Astrocyte (in vitro differentiated cells and primary cell): ENCODE measurements at regions not wholly inside any gene's neighbourhood (a gene's known extent, or its start where the extent isn't known, plus 50 kb on each side); places are given as distances from the start of the nearest gene placed in this dataset.

Experiments
- DNase-seq: peaks from one replicate; pipeline ENCODE4 v3.0.0-alpha.2; 2010; ENCODE audit warnings: low read depth
- FAIRE-seq: peaks from 2 replicates; lab custom pipeline; 2011; peaks lifted over from hg19 to GRCh38; lab: Jason Lieb, UNC
- H2AFZ ChIP-seq: 2 replicates; pipeline ENCODE4 v1.6.0; 2012; ENCODE audit warnings: low read depth, low read length, inconsistent platforms
- H3K27ac ChIP-seq: 2 replicates; pipeline ENCODE4 v1.5.1; 2011; ENCODE audit warnings: low read depth, low read length, inconsistent platforms
- H3K27me3 ChIP-seq: 2 replicates; pipeline ENCODE4 v1.6.0; 2011; ENCODE audit warnings: low read length, inconsistent platforms; ENCODE audit not compliant: insufficient read depth
- H3K36me3 ChIP-seq: 2 replicates; pipeline ENCODE4 v1.5.1; 2011; ENCODE audit warnings: low read length, inconsistent platforms; ENCODE audit not compliant: insufficient read depth
- H3K4me1 ChIP-seq: 2 replicates; pipeline ENCODE4 v1.5.1; 2011; ENCODE audit warnings: low read length, inconsistent platforms; ENCODE audit not compliant: insufficient read depth
- H3K4me2 ChIP-seq: 2 replicates; pipeline ENCODE4 v1.6.0; 2012; ENCODE audit warnings: low read length, inconsistent platforms
- H3K4me3 ChIP-seq: 2 replicates; pipeline ENCODE4 v1.5.1; 2011; ENCODE audit warnings: low read depth, mild to moderate bottlenecking, low read length, inconsistent platforms; ENCODE audit not compliant: insufficient read depth
- H3K79me2 ChIP-seq: 2 replicates; pipeline ENCODE4 v1.6.0; 2012; ENCODE audit warnings: mild to moderate bottlenecking, low read length, inconsistent platforms; ENCODE audit not compliant: insufficient read depth
- H3K9ac ChIP-seq: 2 replicates; pipeline ENCODE4 v1.6.0; 2012; ENCODE audit warnings: mild to moderate bottlenecking, low read length, inconsistent platforms
- H3K9me3 ChIP-seq: 2 replicates; pipeline ENCODE4 v1.5.1; 2012; ENCODE audit warnings: low read depth, mild to moderate bottlenecking, low read length, inconsistent platforms; ENCODE audit not compliant: insufficient read depth
- H4K20me1 ChIP-seq: 2 replicates; pipeline ENCODE4 v1.6.0; 2012; ENCODE audit warnings: low read length, inconsistent platforms; ENCODE audit not compliant: insufficient read depth
- H3K27ac Mint-ChIP-seq: one replicate; pipeline ENCODE4 v1.8.0; 2021; ENCODE audit warnings: mild to moderate bottlenecking, mixed read lengths; ENCODE audit not compliant: unreplicated experiment
- H3K27me3 Mint-ChIP-seq: one replicate; pipeline ENCODE4 v1.8.0; 2021; ENCODE audit warnings: low read depth, mixed read lengths; ENCODE audit not compliant: unreplicated experiment
- H3K36me3 Mint-ChIP-seq: one replicate; pipeline ENCODE4 v1.8.0; 2021; ENCODE audit warnings: low read depth, mixed read lengths; ENCODE audit not compliant: unreplicated experiment
- H3K4me1 Mint-ChIP-seq: one replicate; pipeline ENCODE4 v1.8.0; 2021; ENCODE audit warnings: low read depth, mixed read lengths; ENCODE audit not compliant: unreplicated experiment
- H3K4me3 Mint-ChIP-seq: one replicate; pipeline ENCODE4 v1.8.0; 2021; ENCODE audit warnings: mild to moderate bottlenecking, moderate library complexity, mixed read lengths; ENCODE audit not compliant: unreplicated experiment
- H3K9me3 Mint-ChIP-seq: one replicate; pipeline ENCODE4 v1.8.0; 2021; ENCODE audit warnings: mild to moderate bottlenecking, mixed read lengths; ENCODE audit not compliant: unreplicated experiment
- EZH2 ChIP-seq: IDR thresholded peaks from 2 replicates; pipeline ENCODE4 v1.6.1; 2012; ENCODE audit warnings: mild to moderate bottlenecking, low read length, inconsistent platforms; ENCODE audit not compliant: insufficient read depth
- TF ChIP-seq, protein P1 (sequence below): IDR thresholded peaks from 2 replicates; pipeline ENCODE4 v1.5.1; 2011; ENCODE audit warnings: low read depth, mild to moderate bottlenecking, inconsistent platforms, low read length, moderate library complexity; ENCODE audit not compliant: insufficient read depth

DNA sequence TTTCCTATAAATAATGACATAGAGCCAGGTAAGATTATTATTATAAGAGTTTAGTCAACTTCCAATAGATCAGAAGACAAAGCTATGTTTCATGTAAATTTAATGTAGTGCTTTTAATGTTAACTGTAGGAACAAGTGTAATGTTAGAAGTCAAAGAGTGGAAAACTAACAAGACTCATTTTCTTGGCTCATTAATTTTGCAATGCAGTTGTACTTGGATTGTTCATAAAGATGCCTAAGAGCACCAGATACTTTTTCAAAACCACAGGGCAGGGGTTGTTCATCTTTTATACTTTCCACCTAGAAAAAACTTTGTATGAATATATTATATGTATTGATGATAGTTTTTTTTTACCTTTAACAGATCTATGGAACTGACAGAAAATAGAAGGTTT, 1705.3 kb upstream of the CDH9 start:
- DNase-seq: no peak
- no peak for FAIRE-seq

DNA sequence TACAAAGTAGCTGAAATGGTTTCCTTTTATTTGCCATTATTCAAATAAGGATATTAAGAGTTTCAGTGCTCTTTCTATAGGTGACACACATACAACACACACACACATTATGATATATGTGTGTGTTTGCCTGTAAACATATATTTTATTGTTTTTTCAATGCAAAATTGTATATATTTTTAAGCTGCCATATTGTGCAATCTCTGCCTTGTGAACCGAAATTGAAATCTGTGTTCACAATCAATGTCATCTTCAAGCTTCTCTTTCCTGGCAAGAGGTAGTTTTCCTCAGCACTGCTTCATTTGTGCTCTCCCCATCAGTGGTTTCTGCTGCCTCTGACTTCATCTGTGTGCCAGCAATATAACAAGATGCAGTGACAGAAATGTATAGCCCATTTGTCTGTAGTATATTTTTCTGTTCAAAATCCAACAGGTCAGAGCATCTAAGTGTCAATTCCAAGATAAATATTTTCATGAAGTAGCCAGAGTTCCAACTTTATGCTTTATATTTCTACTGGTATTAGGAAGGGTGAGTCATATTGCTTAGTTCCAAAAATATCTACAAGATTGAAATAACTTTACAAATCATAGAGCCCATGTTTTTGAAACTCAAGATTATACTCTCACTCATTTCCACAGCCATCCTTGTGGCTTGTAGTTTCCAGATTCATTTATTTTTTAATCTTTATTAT, 1704.8 kb upstream of the CDH9 start:
- H3K9ac ChIP-seq: no peak overlapping the region
- H2AFZ ChIP-seq: no peak overlapping the region
- Mint-ChIP-seq H3K9me3 (no peaks in the 10 kb centered on the region), H3K27me3 (no peaks in the 10 kb centered on the region), H3K4me3 (no peak overlapping the region), H3K27ac (no peak overlapping the region), H3K4me1 (peaks cover 6% of the 10 kb centered on the region), H3K36me3 (no peaks in the 10 kb centered on the region)
- FAIRE-seq (no peak), DNase-seq (peak; percentile 23)
- H3K27ac ChIP-seq: no peak overlapping the region
- H3K79me2 ChIP-seq: no peaks in the 10 kb centered on the region
- TF ChIP-seq EZH2: no peak
- TF ChIP-seq, protein P1, sequence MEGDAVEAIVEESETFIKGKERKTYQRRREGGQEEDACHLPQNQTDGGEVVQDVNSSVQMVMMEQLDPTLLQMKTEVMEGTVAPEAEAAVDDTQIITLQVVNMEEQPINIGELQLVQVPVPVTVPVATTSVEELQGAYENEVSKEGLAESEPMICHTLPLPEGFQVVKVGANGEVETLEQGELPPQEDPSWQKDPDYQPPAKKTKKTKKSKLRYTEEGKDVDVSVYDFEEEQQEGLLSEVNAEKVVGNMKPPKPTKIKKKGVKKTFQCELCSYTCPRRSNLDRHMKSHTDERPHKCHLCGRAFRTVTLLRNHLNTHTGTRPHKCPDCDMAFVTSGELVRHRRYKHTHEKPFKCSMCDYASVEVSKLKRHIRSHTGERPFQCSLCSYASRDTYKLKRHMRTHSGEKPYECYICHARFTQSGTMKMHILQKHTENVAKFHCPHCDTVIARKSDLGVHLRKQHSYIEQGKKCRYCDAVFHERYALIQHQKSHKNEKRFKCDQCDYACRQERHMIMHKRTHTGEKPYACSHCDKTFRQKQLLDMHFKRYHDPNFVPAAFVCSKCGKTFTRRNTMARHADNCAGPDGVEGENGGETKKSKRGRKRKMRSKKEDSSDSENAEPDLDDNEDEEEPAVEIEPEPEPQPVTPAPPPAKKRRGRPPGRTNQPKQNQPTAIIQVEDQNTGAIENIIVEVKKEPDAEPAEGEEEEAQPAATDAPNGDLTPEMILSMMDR: no peak
- H3K4me2 ChIP-seq: peak overlapping the region; percentile 36
- no peaks in the 10 kb centered on the region for H4K20me1 ChIP-seq
- no peaks in the 10 kb centered on the region for H3K27me3 ChIP-seq
- no peak overlapping the region for H3K4me3 ChIP-seq
- peaks cover 7% of the 10 kb centered on the region for H3K4me1 ChIP-seq
- H3K9me3 ChIP-seq: no peaks in the 10 kb centered on the region
- H3K36me3 ChIP-seq: no peaks in the 10 kb centered on the region

More for the DNA sequence above, 1705.3 kb upstream of the CDH9 start:
- H3K36me3 Mint-ChIP-seq: no peaks in the 10 kb centered on the region
- Histone ChIP-seq H3K27me3 (no peaks in the 10 kb centered on the region), H2AFZ (no peak overlapping the region), H4K20me1 (no peaks in the 10 kb centered on the region), H3K9ac (no peak overlapping the region), H3K9me3 (no peaks in the 10 kb centered on the region), H3K27ac (no peak overlapping the region), H3K4me3 (no peak overlapping the region), H3K4me1 (peaks cover 7% of the 10 kb centered on the region), H3K79me2 (no peaks in the 10 kb centered on the region), H3K4me2 (peak overlapping the region; percentile 36), H3K36me3 (no peaks in the 10 kb centered on the region)
- H3K4me1 Mint-ChIP-seq: peaks cover 11% of the 10 kb centered on the region
- TF ChIP-seq, protein P1: no peak
- TF ChIP-seq EZH2: no peak
- H3K27me3 Mint-ChIP-seq: no peaks in the 10 kb centered on the region
- H3K4me3 Mint-ChIP-seq: no peak overlapping the region
- no peaks in the 10 kb centered on the region for H3K9me3 Mint-ChIP-seq
- H3K27ac Mint-ChIP-seq: no peak overlapping the region

DNA sequence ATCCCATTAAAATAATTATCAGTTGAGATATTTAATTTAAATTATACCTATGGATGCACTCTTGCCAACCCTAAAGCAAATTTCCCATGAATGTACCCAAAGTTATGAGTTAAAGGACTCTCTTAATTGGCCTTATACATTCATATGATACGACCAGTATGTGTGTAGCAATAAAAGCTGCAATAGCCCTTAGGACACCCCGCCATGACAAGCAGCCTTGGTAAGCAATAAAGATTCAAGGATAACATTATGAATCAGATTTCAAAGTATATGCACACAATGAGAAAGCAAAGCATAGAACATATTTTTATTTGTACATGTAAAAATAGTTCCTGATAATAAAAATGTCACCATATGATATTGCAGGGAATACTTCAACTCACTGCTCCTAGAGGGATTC, 1699.3 kb upstream of the CDH9 start:
- H3K4me1 Mint-ChIP-seq: no peaks in the 10 kb centered on the region
- TF ChIP-seq, protein P1: no peak
- no peak for TF ChIP-seq EZH2
- FAIRE-seq: no peak
- Histone ChIP-seq H3K27me3 (no peaks in the 10 kb centered on the region), H3K9ac (no peak overlapping the region), H4K20me1 (no peaks in the 10 kb centered on the region), H3K9me3 (no peaks in the 10 kb centered on the region), H3K27ac (no peak overlapping the region), H3K36me3 (no peaks in the 10 kb centered on the region), H3K4me3 (no peak overlapping the region), H3K79me2 (no peaks in the 10 kb centered on the region), H2AFZ (no peak overlapping the region), H3K4me2 (no peak overlapping the region), H3K4me1 (no peaks in the 10 kb centered on the region)
- DNase-seq: no peak
- no peaks in the 10 kb centered on the region for H3K36me3 Mint-ChIP-seq
- H3K27ac Mint-ChIP-seq: no peak overlapping the region
- no peaks in the 10 kb centered on the region for H3K9me3 Mint-ChIP-seq
- no peaks in the 10 kb centered on the region for H3K27me3 Mint-ChIP-seq
- H3K4me3 Mint-ChIP-seq: no peak overlapping the region
